ENCODE measurements at regions not wholly inside any gene's neighbourhood (a gene's known extent, or its start where the extent isn't known, plus 50 kb on each side); places are given as distances from the start of the nearest gene placed in this dataset.

- H3K9me3 ChIP-seq (ENCODE audit: insufficient read depth, low read length): 0 out of 2 replicates have a peak, but pooled peaks cover 4% of the 10 kb centered on the region
- no peak overlapping the region for H3K27ac ChIP-seq (ENCODE audit: low read depth, low read length)
- no peak for TF ChIP-seq EZH2phosphoT487 (conservative IDR thresholded peaks at IDR 0.05; ENCODE audit: low read length)
- H3K9ac ChIP-seq (ENCODE audit: low read length): no peak overlapping the region
- H3K4me3 ChIP-seq (ENCODE audit: insufficient read depth, low read length, poor library complexity, severe bottlenecking): no peak overlapping the region
- H4K20me1 ChIP-seq (ENCODE audit: low read depth, low read length): no peaks in the 10 kb centered on the region
- no peak overlapping the region for H2AFZ ChIP-seq (ENCODE audit: low read depth, low read length, severe bottlenecking)
- no peak overlapping the region for H3K4me2 ChIP-seq (ENCODE audit: low read depth, low read length, poor library complexity, severe bottlenecking)
- H3K27me3 ChIP-seq (ENCODE audit: low read length): no peaks in the 10 kb centered on the region
- no peaks in the 10 kb centered on the region for H3F3A ChIP-seq (ENCODE audit: insufficient read depth)
- no peaks in the 10 kb centered on the region for H3K9me2 ChIP-seq (replicated peaks; ENCODE audit: insufficient read depth, low read length)
- no peaks in the 10 kb centered on the region for H3K79me2 ChIP-seq (ENCODE audit: insufficient read depth, low read length)
- H3K36me3 ChIP-seq (ENCODE audit: low read length): no peaks in the 10 kb centered on the region
Observed at GRCh38 chr10:83374741-83375140, 764.6 kb upstream of the GHITM start.

DNA sequence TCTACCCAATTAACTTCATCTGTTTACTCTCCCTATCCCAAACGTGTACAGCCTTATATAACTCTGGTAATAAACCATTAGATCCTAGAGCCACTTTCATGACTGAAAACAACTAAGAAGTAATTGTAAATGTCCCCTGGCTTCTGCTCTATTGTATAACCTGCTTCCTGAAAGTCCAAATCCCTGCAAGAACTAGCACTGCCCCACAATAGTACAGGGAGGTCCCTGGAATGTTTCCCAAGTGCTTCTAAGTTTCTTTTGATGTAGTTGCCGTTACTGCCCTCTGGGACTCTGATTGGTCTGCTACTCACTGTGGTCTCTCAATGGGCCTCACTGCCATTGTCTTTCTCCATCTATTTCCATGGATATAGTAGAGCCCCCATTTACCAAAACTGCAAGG lies 764.0 kb upstream of the GHITM start:
- no peaks in the 10 kb centered on the region for H3K79me2 ChIP-seq (ENCODE audit: insufficient read depth, low read length)
- H3K4me2 ChIP-seq (ENCODE audit: low read depth, low read length, poor library complexity, severe bottlenecking): no peak overlapping the region
- no peaks in the 10 kb centered on the region for H3K27me3 ChIP-seq (ENCODE audit: low read length)

DNA sequence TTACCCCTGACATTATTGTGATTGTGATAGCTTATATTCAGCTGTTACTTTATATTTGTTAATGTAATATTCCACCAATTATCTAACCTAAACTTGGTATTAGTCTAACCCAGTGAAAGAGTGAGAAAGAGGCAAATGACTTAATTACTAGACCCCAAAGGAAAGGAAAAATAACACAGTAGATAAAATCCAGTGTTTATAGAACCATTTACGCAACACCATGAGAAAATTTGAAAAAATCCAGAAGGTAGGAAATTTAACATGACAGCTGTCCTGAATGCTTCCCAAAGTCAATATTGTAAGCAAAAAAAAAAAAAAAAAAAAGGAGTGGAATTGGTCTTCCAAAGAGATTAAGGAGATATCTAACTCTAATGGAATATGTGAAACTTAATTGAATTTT lies 741.5 kb upstream of the GHITM start:
- TF ChIP-seq, protein P1, sequence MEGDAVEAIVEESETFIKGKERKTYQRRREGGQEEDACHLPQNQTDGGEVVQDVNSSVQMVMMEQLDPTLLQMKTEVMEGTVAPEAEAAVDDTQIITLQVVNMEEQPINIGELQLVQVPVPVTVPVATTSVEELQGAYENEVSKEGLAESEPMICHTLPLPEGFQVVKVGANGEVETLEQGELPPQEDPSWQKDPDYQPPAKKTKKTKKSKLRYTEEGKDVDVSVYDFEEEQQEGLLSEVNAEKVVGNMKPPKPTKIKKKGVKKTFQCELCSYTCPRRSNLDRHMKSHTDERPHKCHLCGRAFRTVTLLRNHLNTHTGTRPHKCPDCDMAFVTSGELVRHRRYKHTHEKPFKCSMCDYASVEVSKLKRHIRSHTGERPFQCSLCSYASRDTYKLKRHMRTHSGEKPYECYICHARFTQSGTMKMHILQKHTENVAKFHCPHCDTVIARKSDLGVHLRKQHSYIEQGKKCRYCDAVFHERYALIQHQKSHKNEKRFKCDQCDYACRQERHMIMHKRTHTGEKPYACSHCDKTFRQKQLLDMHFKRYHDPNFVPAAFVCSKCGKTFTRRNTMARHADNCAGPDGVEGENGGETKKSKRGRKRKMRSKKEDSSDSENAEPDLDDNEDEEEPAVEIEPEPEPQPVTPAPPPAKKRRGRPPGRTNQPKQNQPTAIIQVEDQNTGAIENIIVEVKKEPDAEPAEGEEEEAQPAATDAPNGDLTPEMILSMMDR (IDR thresholded peaks at IDR 0.05; ENCODE audit: insufficient read depth, low read length, poor library complexity, severe bottlenecking): no peak
- no peak for TF ChIP-seq EZH2phosphoT487 (conservative IDR thresholded peaks at IDR 0.05; ENCODE audit: low read length)
- H3K79me2 ChIP-seq (ENCODE audit: insufficient read depth, low read length): no peaks in the 10 kb centered on the region
- H3K4me3 ChIP-seq (ENCODE audit: insufficient read depth, low read length, poor library complexity, severe bottlenecking): no peak overlapping the region
- H3K27ac ChIP-seq (ENCODE audit: low read depth, low read length): no peak overlapping the region
- H2AFZ ChIP-seq (ENCODE audit: low read depth, low read length, severe bottlenecking): no peak overlapping the region
- no peaks in the 10 kb centered on the region for H3K9me2 ChIP-seq (replicated peaks; ENCODE audit: insufficient read depth, low read length)
- no peaks in the 10 kb centered on the region for H3K9me3 ChIP-seq (ENCODE audit: insufficient read depth, low read length)
- H3K36me3 ChIP-seq (ENCODE audit: low read length): no peaks in the 10 kb centered on the region
- H3K9ac ChIP-seq (ENCODE audit: low read length): no peak overlapping the region
- H4K20me1 ChIP-seq (ENCODE audit: low read depth, low read length): no peaks in the 10 kb centered on the region
- no peaks in the 10 kb centered on the region for H3F3A ChIP-seq (ENCODE audit: insufficient read depth)
- no peak overlapping the region for H3K4me2 ChIP-seq (ENCODE audit: low read depth, low read length, poor library complexity, severe bottlenecking)
- H3K27me3 ChIP-seq (ENCODE audit: low read length): no peaks in the 10 kb centered on the region

More for the DNA sequence above, 764.0 kb upstream of the GHITM start:
- Histone ChIP-seq H3K9ac (ENCODE audit: low read length) (no peak overlapping the region), H3K27ac (ENCODE audit: low read depth, low read length) (no peak overlapping the region), H3K36me3 (ENCODE audit: low read length) (no peaks in the 10 kb centered on the region), H3K4me3 (ENCODE audit: insufficient read depth, low read length, poor library complexity, severe bottlenecking) (no peak overlapping the region), H2AFZ (ENCODE audit: low read depth, low read length, severe bottlenecking) (no peak overlapping the region), H3F3A (ENCODE audit: insufficient read depth) (no peaks in the 10 kb centered on the region), H3K9me3 (ENCODE audit: insufficient read depth, low read length) (0 out of 2 replicates have a peak, but pooled peaks cover 4% of the 10 kb centered on the region), H3K9me2 (replicated peaks; ENCODE audit: insufficient read depth, low read length) (no peaks in the 10 kb centered on the region), H4K20me1 (ENCODE audit: low read depth, low read length) (no peaks in the 10 kb centered on the region)
- TF ChIP-seq, protein P1 (IDR thresholded peaks at IDR 0.05; ENCODE audit: insufficient read depth, low read length, poor library complexity, severe bottlenecking): no peak
- no peak for TF ChIP-seq EZH2phosphoT487 (conservative IDR thresholded peaks at IDR 0.05; ENCODE audit: low read length)

DNA sequence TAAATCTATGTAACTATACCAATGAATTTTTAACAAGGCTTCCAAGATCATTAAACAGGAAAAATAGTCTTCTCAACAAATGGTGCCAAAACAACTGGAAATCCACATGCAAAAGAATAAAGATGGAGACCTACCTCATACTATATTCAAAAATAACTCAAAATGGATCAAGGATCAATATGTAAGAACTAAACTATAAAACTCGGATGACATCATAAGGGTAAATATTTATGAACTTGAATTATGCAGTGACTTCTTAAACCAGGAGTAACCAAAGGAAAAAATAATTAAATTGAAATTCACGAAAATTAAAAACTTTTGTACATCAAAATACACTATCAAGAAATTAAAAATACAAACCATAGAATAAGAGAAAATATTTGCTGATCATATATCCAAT lies 728.7 kb upstream of the GHITM start:
- H3K27ac ChIP-seq (ENCODE audit: low read depth, low read length): no peak overlapping the region
- no peak overlapping the region for H3K4me3 ChIP-seq (ENCODE audit: insufficient read depth, low read length, poor library complexity, severe bottlenecking)

More for the DNA sequence above, 728.7 kb upstream of the GHITM start:
- H3F3A ChIP-seq (ENCODE audit: insufficient read depth): no peaks in the 10 kb centered on the region
- H2AFZ ChIP-seq (ENCODE audit: low read depth, low read length, severe bottlenecking): no peak overlapping the region
- no peaks in the 10 kb centered on the region for H3K79me2 ChIP-seq (ENCODE audit: insufficient read depth, low read length)
- H4K20me1 ChIP-seq (ENCODE audit: low read depth, low read length): no peaks in the 10 kb centered on the region
- no peaks in the 10 kb centered on the region for H3K36me3 ChIP-seq (ENCODE audit: low read length)
- TF ChIP-seq, protein P1 (IDR thresholded peaks at IDR 0.05; ENCODE audit: insufficient read depth, low read length, poor library complexity, severe bottlenecking): no peak
- TF ChIP-seq EZH2phosphoT487 (conservative IDR thresholded peaks at IDR 0.05; ENCODE audit: low read length): no peak
- no peak overlapping the region for H3K9ac ChIP-seq (ENCODE audit: low read length)
- no peaks in the 10 kb centered on the region for H3K9me3 ChIP-seq (ENCODE audit: insufficient read depth, low read length)
- H3K9me2 ChIP-seq (replicated peaks; ENCODE audit: insufficient read depth, low read length): no peaks in the 10 kb centered on the region
- H3K27me3 ChIP-seq (ENCODE audit: low read length): no peaks in the 10 kb centered on the region
- H3K4me2 ChIP-seq (ENCODE audit: low read depth, low read length, poor library complexity, severe bottlenecking): no peak overlapping the region

Data from SU-DHL-6 (cell line).